NCI-H82 treated with DMSO at 0.1 percent for 48 hours (cell line): ENCODE measurements at regions not wholly inside any gene's neighbourhood (a gene's known extent, or its start where the extent isn't known, plus 50 kb on each side); places are given as distances from the start of the nearest gene placed in this dataset.

ENCODE experiments used
- DNase-seq: peaks from one replicate; lab custom pipeline; 2025; ENCODE audit not compliant: unreplicated experiment; lab: John Stamatoyannopoulos, UW

DNA sequence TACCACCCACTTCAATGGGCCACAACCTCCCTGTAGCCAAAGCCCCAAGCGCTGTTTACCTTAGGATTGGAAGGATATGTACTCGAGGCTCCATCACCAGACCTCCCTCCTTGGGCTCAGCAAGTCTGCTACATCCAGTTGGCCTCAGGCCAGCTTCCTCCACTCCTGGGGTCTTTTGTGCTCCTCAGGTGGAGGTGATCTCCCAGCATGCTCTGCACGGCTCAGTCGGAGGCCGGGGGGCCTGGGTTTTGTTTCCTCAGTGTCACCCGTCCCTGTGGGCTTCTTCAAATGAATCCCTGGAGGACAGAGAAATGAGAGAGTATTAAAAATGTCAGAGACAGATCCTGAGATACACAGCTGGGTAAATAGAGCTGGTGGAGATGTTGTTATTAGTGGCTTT is 723.1 kb upstream of the TBX3 start:
- no peak for DNase-seq

DNA sequence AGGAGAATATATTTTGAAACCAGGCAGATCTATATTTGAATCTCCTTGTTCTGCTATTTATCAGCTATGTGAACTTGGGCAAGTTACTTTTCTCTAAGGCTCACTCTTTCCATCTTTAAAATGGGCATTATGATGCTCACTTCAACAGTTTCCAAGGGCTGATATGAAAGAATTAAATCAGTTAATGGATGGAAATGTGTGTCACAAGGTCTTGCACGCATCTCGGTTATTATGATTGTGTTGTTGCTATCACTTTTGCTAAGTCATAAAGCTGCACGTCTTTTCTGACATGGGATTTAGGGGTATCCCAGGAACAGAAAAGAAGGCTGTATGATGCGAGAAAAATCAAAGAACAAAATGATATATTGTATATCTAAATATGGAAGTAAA is 721.5 kb upstream of the TBX3 start:
- DNase-seq, result no peak

DNA sequence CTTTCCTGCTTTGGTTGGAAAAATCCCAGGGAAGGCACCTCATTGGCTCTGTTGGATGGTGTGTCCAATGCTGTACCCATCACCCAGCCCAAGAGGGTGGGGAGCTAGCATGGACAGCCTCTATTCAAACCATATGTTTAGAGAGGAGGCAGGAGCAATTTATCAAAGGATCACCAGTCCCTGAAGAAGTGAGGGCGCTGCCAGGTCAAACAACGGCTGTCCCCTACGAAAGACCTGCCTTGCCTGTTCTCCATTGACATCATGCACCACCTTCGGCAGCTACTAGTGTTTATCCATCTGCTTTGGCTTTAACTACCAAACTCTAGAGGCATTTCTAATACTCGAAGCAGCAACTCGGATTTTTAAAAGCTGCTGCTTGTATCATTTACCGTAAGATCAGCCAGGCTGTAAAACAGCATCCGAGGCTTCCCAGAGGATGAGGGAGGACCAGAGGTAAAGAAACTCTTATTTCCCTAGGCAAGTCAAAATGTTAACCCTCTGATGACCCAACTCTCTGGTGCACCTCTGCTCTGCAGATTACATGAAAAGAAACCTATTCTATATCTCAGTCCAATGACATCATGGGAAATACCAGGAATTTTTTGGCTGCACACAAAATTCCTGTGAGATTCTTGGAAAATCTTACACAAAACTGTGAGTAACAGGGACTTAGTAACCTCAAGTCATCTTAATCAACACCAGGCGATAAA is 720.9 kb upstream of the TBX3 start:
- no peak for DNase-seq

DNA sequence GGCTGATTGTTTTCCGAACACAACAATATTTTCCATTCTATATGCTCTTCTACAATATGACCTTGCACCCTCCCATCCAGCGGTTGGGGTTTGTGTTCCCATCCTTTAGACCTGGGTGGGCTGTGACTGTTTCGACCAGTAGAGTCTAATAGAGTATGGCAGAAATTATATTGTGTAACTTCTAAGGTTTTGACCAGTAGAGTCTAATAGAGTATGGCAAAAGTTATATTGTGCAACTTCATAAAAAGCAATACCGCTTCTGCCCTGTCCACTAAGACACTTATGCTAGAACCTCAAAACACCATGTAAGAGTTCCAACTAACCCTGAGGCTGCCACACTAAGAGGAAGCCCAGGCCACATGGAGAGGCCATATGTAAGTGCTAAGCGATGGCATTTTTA is 719.7 kb upstream of the TBX3 start:
- no peak for DNase-seq

DNA sequence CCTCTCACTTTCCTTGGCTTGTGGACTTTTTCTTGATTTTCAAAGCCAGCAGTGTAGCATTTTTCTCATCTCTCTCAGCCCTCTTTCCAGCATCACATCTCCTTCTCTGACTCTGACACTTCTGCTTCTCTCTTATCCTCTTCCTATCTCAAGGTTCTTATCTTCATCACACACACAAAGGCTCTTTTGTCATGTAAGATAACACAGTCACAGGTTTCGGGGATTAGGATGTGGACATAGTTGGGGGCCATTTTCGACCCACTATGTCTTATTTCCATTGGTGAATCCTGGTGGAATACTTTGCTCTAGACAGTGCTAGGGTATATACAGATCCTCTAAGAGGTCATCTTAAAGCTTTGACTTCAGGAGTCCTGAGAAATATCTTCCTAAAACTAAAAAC is 719.3 kb upstream of the TBX3 start:
- DNase-seq, result no peak

DNA sequence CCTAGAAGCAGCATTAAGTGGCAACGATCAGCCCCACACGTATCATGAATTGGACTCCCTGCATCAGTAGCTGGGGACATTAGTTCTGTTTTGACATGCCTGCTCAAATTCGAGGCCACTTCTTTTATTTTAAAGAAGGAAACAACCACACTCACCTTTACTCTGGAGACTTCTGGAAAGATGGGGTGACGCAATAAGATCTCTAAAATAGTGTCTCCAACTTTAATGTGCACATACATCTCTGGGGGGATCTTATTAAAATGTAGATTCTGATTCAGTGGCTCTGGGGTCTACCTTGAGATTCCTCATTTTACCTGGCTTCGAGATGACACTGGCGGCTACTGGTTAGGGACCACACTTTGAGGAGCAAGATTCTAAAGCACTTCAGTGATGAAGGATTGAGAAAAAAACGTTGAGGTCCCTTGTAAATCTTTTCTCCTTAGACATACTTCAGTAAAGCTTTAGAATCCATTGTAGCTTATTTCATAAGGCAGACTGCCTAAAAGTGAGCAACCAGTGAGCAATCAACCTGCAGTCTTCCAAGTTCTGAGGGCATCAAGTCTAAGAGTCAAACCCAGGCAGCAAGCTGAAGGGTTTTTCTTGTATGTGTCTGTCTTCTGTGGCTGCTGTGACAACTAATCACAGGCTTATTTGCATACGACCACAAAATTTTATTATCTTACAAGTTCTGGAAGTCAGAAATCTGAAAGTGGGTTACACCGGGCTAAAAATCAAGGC is 718.6 kb upstream of the TBX3 start:
- no peak for DNase-seq

DNA sequence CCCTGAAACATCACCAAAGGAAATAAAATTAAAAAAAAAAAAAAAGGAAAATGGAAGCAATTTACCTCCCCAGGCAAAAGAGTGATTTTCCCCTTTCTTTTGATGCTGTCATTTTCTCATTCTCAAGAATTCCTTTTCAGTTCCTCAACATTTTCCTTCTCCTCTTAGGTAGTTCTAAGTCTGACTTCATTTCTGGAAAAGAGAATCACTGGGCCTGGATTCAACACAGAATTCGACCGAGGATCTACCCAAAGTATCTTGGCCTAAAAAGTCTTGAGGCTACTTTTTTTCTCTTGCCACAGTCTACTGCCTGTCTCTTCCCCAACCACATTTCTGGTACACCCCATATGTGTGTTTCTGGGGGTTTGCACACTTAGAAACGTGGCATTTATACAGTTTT is 717.8 kb upstream of the TBX3 start:
- DNase-seq, result no peak

DNA sequence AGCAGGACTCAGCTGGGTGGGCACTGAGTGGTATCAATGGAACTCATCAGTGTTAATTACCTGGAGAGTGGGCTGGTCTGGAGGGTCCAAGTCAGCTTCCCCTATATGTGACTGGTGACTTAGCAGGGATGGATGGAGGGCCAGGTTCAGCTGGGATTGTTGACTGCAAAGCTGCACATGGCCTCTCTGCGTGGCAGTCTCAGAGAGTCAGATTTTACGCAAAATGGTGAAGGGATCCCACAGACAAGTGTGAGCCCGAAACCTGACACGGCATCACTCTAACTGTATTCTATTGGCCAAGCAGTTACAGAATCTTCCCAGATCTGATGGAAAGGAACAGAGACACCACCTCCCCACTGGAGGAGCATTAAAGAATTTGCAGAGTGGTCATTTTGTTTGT is 716.0 kb upstream of the TBX3 start:
- DNase-seq, result no peak

DNA sequence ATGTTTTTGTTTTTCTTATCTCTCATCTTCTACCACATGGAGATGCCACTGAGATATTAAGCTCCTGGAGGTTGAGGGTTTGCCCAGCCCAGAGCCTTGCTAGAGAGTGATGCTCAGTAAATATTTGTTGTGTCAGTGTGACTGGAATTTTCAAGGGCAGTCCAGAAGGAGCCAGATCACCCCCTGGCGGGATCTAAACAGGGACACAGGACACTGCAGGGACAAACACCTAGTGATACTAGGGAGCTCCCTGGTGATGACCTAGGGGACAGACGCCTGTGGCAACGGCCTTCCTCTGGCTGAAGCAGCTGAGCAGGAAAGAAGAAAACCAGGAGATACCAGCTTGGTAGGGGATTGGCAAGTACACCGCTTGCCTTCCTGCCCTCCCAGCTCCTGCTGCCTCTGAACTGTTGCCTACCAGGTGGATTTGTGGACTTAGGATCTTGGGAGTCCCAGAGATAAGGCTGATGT is 714.4 kb upstream of the TBX3 start:
- DNase-seq, result no peak

DNA sequence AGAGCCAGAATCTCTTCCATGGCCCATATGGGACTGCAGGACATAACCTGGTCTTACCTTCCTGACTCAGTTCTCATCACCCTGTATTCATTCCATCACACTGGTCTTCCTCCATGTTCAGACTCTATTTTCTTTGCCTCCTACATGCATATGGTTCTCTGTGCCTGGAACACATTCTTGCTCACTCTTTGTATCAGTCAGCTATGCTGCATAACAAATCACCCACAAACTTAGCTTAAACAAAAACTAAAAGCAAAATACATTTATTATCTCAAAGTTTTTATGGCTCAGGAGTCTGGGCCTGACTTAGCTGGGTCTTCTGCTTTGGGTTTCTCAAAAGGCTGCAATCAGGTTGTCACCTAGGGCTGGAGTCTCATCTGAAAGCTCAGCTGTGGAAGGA is 712.6 kb upstream of the TBX3 start:
- DNase-seq, result no peak

DNA sequence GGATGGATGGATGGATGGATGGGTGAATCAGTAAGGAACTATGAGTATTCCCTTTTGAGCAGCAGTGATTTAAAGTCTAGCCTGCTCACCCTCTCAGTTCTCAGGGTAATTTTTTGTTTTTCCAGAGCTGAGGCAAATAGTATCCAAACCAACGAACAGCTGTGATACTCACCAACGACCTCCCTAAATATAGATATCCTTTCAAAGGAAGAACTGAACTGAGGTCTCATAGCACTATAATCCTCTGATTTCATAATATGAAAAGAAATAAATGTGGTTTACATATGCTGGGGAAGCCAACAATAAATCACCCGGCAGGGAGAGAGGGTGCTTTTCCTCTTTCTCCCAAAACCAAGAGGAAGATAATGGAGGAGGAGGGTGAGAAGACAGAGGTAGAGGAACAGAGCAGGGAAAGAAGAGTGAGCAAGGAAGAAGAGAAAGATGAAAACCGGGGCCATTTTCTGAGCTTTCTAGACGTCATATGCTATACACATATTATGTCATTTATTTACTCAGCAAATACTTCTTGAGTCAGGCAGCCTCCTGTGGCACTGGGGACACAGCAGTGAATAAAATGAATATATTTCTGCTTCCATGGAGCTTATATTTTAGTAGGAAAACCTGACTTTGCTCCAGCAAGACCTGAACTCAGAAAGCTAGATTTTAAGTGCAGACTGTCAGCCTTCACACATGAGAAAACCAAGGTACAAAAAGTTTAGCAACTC is 710.7 kb upstream of the TBX3 start:
- DNase-seq, result no peak

DNA sequence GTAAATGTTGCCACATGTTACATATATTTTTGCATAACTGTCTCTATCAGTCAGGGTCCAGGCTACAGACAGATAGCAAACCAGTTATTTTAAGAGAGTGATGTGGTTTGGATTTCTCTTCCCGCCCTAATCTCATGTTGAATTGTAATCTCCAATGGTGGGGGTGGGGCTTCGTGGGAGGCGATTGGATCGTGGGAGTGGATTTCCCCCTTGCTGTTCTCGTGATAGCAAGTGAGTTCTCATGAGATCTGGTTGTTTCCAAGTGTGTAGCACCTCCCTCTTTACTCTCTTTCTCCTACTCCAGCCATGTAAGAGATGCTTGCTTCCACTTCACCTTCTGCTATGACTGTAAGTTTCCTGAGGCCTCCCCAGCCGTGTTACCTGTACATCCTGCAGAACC is 704.2 kb upstream of the TBX3 start:
- no peak for DNase-seq

DNA sequence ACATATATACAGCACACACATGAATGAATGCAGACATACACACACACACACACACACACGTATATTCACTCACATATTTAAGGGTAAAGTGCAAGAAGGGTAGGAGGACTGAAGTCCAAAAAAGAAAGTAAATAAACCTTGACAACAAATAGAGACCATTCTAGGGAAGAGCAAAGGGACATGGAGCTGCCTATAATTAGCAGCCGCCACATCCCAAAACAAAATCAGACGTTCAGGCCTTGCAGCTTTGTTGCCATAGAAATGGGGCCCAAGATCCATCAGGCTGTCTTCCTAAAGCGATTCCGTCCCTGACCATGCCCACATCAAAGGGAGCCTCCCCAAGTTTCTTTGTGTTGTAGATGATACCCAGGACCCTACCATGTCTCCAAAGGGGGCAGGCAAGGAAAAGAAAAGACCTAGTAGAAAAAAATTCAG is 703.5 kb upstream of the TBX3 start:
- DNase-seq, result no peak

DNA sequence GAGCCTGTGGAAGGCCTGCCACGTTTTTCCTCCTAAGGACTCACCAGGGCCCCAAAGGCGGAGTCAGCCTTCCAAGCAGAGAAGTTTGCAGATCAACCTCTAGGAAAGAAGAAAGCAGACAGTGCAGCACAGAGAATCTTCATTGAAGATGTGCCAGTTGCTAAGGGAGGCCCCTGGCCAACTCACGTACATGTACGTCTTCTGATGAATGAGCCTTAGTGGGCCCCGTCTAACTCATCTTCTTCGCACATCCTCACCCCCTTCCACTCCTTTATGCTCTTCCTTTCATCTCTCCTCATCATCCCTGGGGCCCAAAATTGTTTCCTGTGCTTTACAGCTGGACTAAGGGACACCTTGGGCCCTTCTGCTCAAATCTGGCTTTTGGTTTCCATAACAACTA is 703.0 kb upstream of the TBX3 start:
- DNase-seq, result no peak

DNA sequence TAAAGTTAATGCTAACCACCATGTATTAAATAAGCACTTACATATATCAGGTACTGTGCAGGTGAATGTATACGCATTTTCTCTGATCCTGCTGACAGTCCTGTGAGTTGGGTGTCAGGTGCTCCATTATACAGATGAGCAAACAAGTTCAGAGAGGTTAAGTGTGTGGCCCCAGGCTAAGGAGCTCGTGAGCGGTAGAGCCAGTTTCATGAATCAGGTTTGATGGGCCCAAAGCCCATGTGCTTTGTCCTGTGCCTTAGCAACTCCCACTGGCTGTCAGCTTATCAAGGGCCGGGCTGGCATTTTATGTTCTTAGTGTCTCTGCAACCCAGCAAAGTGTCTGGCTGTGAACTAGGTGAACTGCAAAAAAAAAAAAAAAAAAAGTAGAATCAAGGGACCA is 701.2 kb upstream of the TBX3 start:
- DNase-seq, result no peak

DNA sequence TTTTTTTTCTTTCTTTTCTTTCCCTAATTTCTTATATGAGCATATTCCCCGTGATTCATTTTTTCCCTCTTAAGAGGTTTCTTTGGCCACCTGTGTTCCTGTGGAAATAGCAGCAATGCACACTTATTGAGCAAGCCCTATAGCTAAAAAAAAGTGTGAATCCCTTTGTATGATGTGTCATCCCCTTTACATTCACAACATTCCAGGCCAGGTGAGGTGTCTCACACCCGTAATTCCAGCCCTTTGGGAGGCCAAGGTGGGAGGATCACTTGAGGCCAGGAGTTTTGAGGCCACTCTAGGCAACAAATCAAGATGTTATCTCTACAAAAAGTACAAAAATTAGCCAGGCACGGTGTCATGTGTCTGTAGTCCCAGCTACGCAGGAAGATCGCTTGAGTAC is 700.4 kb upstream of the TBX3 start:
- DNase-seq, result no peak

DNA sequence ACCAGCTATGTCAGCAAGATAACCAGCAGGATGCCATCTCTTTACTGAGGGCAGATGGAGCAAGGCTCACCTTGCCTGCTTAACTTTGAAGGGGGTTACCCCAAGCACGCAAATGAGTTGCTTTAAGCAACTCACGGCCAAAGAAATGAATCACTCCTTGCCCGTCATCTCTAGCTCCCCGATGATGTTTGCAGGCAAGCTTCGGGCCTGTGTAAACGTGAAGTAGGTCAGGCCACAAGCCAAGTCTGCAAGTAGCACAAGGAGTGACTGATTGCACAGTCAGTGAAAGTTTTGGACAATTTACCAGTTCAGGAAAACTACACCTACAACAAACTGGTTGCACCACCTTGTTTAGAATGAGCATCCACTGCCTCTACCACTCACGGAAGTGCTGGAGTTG is 699.7 kb upstream of the TBX3 start:
- no peak for DNase-seq

DNA sequence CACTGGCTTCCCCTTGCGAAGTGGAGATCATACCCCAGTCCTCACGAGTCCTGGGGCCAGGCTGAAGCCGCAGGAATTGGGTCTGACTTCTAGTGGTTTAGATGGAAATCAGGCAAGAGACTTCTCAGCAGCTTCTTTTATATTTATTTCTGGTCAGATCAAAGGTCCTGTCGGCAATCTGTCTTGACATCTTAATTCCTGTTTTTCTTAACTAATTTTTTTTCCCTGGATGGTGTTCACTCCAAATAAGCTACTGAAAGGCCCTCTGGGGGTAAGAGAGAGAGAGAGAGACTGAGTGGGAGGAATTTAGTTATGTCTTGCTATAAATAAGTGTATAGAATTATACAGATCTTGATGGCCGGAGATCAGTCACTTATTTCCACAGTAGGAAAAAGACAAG is 698.7 kb upstream of the TBX3 start:
- no peak for DNase-seq

DNA sequence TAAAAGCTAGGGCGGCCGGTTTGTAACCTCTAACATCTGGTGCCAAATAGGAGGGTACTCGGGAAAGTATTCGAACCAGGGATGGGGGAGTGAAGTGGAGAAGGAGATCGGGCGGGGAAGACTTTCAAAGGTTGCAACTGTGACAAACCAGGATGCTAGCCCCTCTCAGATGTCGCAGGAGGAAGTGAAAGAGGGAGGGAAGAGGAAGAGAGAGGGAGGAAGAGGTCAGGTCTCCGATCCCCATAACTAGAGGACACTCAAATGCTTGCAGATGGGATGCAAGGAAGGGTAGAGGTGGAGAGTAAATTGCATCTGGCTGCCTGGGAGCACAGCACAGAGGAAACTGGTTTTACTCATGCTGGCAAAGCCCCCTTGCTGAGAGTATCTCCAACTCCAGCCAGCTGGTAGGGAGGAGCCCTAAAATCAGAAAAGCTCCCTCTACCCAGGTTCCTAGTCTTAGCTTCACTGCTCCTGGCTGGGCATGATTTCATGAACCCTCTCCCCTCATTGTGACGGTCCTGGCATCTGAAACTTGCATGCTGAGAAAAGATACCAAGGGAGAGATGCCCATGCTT is 696.7 kb upstream of the TBX3 start:
- DNase-seq, result no peak

DNA sequence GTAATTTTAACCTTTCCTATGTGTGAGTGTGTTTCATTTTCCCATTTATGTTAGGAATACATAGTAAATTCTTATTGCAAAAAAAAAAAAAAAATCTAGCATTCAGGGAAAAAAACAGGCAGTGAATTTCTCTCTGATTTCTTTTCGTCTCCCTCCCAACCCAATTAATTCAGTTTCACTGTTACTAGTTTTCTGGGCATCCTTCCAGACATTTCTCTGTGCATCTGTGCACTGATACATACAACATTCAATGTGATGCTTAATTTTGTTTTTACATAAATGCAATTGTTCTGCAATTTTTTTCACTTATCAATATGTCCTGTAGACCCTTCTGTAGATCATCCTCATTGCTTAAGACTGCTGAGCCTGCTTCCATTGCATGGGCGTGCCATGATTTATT is 694.3 kb upstream of the TBX3 start:
- no peak for DNase-seq

DNA sequence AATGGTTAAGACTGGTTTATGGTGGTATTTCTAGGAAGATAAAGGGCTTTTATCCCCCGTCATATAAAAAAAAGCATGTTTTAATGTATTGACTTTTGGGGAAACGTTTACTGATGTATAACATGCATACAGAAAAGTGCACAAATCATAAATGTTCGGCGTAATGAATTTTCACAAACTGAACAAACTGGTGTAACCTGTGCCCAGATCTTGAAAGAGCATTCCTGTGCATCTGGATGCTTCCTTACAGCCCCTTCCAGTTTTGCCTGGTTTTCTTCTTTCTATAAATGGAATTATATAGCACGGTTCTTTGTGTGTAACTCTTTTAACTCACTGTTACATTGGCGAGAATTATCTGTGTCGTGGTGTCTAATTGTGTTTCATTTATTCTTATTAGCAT is 693.8 kb upstream of the TBX3 start:
- DNase-seq, result no peak

DNA sequence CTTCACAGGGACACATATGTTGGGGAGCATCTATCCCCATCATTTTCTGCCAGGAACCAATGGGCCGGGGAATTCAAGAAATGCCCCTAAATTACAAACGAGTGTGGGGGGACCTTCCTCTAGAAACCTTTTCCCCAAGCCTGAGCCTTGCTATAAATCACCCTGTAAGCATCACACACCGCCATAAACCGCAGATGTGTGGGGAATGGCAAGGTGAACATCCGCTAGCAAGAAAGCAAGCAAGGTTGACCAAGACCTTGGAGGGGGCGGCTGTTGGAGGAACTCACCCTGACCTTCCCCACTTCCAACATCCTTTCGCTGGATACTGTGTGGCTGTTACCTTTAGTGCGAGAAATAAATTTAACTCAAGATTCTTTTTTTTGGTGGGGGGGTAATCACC is 693.3 kb upstream of the TBX3 start:
- no peak for DNase-seq
